Liver (tissue), 8 donors: ENCODE measurements at regions not wholly inside any gene's neighbourhood (a gene's known extent, or its start where the extent isn't known, plus 50 kb on each side); places are given as distances from the start of the nearest gene placed in this dataset.

Experiments
- DNase-seq: peaks from one replicate; pipeline ENCODE4 v3.0.0-alpha.2; 2017; ENCODE audit warnings: low spot score
- H3K27ac ChIP-seq, 2 donors: one replicate each; pipeline ENCODE4 v1.7.0; 2013; ENCODE audit warnings: inconsistent platforms in 2 of 2, low read length in 2 of 2, control low read depth in 1 of 2, low read depth in 1 of 2, mild to moderate bottlenecking in 1 of 2
- H3K27me3 ChIP-seq, 4 donors: one replicate each; pipeline versions ENCODE4 v1.6.1 to v1.7.0; 2013; ENCODE audit warnings: low read length in 3 of 4, inconsistent platforms in 1 of 4, mild to moderate bottlenecking in 1 of 4, moderate library complexity in 1 of 4; ENCODE audit not compliant: control insufficient read depth in 4 of 4, insufficient read depth in 4 of 4
- H3K36me3 ChIP-seq, 4 donors: one replicate each; pipeline versions ENCODE4 v1.6.1 to v1.7.0; 2013; ENCODE audit warnings: low read length in 3 of 4, mild to moderate bottlenecking in 3 of 4, low read depth in 1 of 4, moderate library complexity in 1 of 4; ENCODE audit not compliant: control insufficient read depth in 4 of 4, insufficient read depth in 3 of 4
- H3K4me1 ChIP-seq, 4 donors: one replicate each; pipeline versions ENCODE4 v1.6.1 to v1.7.0; 2013; ENCODE audit warnings: low read length in 3 of 4, mild to moderate bottlenecking in 3 of 4, moderate library complexity in 1 of 4; ENCODE audit not compliant: control insufficient read depth in 4 of 4, insufficient read depth in 4 of 4
- H3K4me3 ChIP-seq, 3 donors: one replicate each; pipeline versions ENCODE4 v1.6.1 to v1.7.0; 2013; ENCODE audit warnings: low read length in 3 of 3, control low read depth in 1 of 3, low read depth in 1 of 3, mild to moderate bottlenecking in 1 of 3
- H3K9ac ChIP-seq, 2 donors: one replicate each; pipeline ENCODE4 v1.7.0; 2013; ENCODE audit warnings: low read length in 2 of 2, mild to moderate bottlenecking in 2 of 2, moderate library complexity in 2 of 2, control low read depth in 1 of 2, low read depth in 1 of 2
- H3K9me3 ChIP-seq, 4 donors: one replicate each; pipeline versions ENCODE4 v1.6.1 to v1.7.0; 2013; ENCODE audit warnings: low read length in 3 of 4; ENCODE audit not compliant: control insufficient read depth in 4 of 4
- CTCF ChIP-seq: fragments of 150-350 bp; IDR thresholded peaks from 2 replicates; pipeline ENCODE4 v1.5.1; 2017; ENCODE audit warnings: improper control_type of control experiment, low read depth, low read length; ENCODE audit not compliant: missing input control
- EGR1 ChIP-seq, 2 donors: IDR thresholded peaks; 2 replicates each; pipeline ENCODE4 v1.6.1; 2016 to 2018; ENCODE audit warnings: antibody characterized with exemption in 2 of 2, low read depth in 2 of 2
- FOXA1 ChIP-seq: IDR thresholded peaks from 2 replicates; pipeline ENCODE4 v1.6.1; 2016; ENCODE audit warnings: antibody characterized with exemption
- FOXA2 ChIP-seq: IDR thresholded peaks from 2 replicates; pipeline ENCODE4 v1.6.1; 2016; ENCODE audit warnings: antibody characterized with exemption
- GABPA ChIP-seq, 2 donors: IDR thresholded peaks in 1 of 2; conservative IDR thresholded peaks in 1 of 2; 2 replicates each; pipeline ENCODE4 v1.6.1; 2016; ENCODE audit warnings: antibody characterized with exemption in 2 of 2, mild to moderate bottlenecking in 1 of 2, moderate library complexity in 1 of 2
- HNF4A ChIP-seq, 2 donors: conservative IDR thresholded peaks; 2 replicates each; pipeline ENCODE4 v1.6.1; 2016; ENCODE audit warnings: antibody characterized with exemption in 2 of 2, mild to moderate bottlenecking in 2 of 2
- HNF4G ChIP-seq: IDR thresholded peaks from 2 replicates; pipeline ENCODE4 v1.6.1; 2016; ENCODE audit warnings: antibody characterized with exemption
- JUND ChIP-seq, 2 donors: IDR thresholded peaks; 2 replicates each; pipeline ENCODE4 v1.6.1; 2016; ENCODE audit warnings: antibody characterized with exemption in 2 of 2
- NR2F2 ChIP-seq: IDR thresholded peaks from 2 replicates; pipeline ENCODE4 v1.6.1; 2016; ENCODE audit warnings: antibody characterized with exemption
- RAD21 ChIP-seq, 2 donors: IDR thresholded peaks; 2 replicates each; pipeline ENCODE4 v1.6.1; 2016; ENCODE audit warnings: antibody characterized with exemption in 2 of 2, mild to moderate bottlenecking in 2 of 2
- RXRA ChIP-seq, 2 donors: IDR thresholded peaks; 2 replicates each; pipeline ENCODE4 v1.6.1; 2017 to 2018; ENCODE audit warnings: antibody characterized with exemption in 2 of 2, mild to moderate bottlenecking in 1 of 2
- SP1 ChIP-seq: IDR thresholded peaks from 2 replicates; pipeline ENCODE4 v1.6.1; 2018; ENCODE audit warnings: antibody characterized with exemption, mild to moderate bottlenecking
- TAF1 ChIP-seq: conservative IDR thresholded peaks from 2 replicates; pipeline ENCODE4 v1.6.1; 2016; ENCODE audit warnings: antibody characterized with exemption, mild to moderate bottlenecking
- YY1 ChIP-seq: IDR thresholded peaks from 2 replicates; pipeline ENCODE4 v1.6.1; 2016; ENCODE audit warnings: antibody characterized with exemption, mild to moderate bottlenecking
- ZBTB33 ChIP-seq: IDR thresholded peaks from 2 replicates; pipeline ENCODE4 v1.6.1; 2016; ENCODE audit warnings: antibody characterized with exemption
- WGBS: extraction: QIAGEN DNeasy Blood & Tissue Kit; methylation state at CpG from one replicate; pipeline ENCODE4 v1.1.7; 2013; 5-methylcytosine and 5-hydroxymethylcytosine counted together
- TF ChIP-seq, protein P1 (sequence below): IDR thresholded peaks from 2 replicates; pipeline ENCODE4 v1.6.1; 2016; ENCODE audit warnings: antibody characterized with exemption
- TF ChIP-seq, protein P2 (sequence below): IDR thresholded peaks from 2 replicates; pipeline ENCODE4 v1.6.1; 2016; ENCODE audit warnings: antibody characterized with exemption
- donor health status: healthy.
- donor health status: healthy.
- donor health status: healthy.
- donor health status: healthy.
- donor health status: healthy.

DNA sequence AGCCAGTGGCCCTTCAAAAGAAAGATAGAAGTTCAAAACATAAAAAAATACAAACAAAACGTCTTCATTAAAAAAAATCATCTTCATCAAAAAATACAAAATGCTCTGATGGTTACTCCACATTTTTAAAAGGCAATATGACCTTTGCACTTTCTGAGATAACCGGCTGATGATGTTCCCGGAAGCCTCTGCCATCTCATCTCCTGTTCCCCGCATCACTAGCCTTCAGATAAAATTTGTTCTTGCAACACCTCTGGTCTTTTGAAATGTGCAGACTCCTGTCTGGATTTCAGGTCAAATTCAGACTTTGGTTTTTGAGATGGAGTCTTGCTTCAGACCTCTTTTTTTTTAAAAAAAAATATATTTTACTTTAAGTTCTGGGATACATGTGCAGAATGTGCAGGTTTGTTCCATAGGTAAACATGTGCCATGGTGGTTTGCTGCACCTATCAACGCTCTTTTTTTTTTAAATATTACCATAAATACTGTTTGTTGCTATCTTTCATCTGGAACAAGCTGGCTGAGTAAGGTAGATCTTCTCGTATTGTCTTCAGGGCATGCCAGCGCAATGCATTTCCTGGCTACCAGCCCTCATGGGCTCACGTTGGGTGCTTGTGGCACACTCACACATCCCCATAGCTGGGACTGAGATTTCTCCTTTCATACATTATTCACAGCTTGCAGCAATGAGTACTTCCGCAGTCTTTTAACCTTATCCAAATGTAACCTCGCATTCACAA lies 418.9 kb upstream of the ARGLU1 start (continued):
- TF ChIP-seq ZBTB33 (peak; percentile 62), TAF1 (no peak)

DNA sequence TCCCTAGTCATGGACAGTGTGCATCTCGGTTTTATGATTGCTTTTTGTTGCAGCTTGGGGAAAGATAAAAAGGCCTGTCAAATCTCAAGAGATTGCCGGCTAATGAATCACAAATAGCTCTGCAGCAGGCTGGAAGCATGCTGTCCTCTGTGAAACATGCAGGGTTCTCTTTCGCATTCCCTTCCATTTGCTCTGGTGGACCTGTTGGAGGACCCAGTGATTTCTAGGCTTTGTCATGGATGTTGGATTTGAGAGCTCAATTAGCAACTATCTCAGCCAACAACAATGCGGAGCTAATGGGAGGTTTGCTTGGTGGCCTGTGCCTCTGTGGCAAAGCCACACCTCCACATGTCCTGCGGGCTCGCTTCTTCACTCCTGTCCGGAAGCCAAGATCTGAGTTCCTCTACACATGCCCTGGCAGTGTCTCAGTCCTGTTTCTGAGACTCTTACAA lies 418.1 kb upstream of the ARGLU1 start:
- TF ChIP-seq FOXA1 = no peak
- no peak for TF ChIP-seq YY1
- no peak for TF ChIP-seq RAD21 (IDR thresholded peaks at IDR 0.05)
- TF ChIP-seq, protein P1, sequence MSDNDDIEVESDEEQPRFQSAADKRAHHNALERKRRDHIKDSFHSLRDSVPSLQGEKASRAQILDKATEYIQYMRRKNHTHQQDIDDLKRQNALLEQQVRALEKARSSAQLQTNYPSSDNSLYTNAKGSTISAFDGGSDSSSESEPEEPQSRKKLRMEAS = no peak
- TF ChIP-seq ZBTB33 = no peak
- no peak for TF ChIP-seq GABPA (IDR thresholded peaks at IDR 0.05 in 1 of 2, conservative IDR thresholded peaks at IDR 0.05 in 1 of 2)
- TF ChIP-seq TAF1 = no peak
- no peak for TF ChIP-seq SP1
- no peak for TF ChIP-seq FOXA2
- no peak for TF ChIP-seq CTCF
- no peak for TF ChIP-seq EGR1 (IDR thresholded peaks at IDR 0.05; ENCODE audit: low read depth in 2 of 2)
- TF ChIP-seq, protein P2, sequence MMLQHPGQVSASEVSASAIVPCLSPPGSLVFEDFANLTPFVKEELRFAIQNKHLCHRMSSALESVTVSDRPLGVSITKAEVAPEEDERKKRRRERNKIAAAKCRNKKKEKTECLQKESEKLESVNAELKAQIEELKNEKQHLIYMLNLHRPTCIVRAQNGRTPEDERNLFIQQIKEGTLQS = no peak
- no peak for TF ChIP-seq JUND (IDR thresholded peaks at IDR 0.05)
- TF ChIP-seq HNF4A (conservative IDR thresholded peaks at IDR 0.05) = no peak
- TF ChIP-seq RXRA (IDR thresholded peaks at IDR 0.05) = no peak
- TF ChIP-seq NR2F2 = no peak
- no peak for TF ChIP-seq HNF4G

More for the DNA sequence above, 418.1 kb upstream of the ARGLU1 start:
- Histone ChIP-seq H3K9me3 (no peaks in the 10 kb centered on the region), H3K9ac (no peak overlapping the region), H3K27ac (peak overlapping the region; percentile 52 to 75), H3K27me3 (no peaks in the 10 kb centered on the region), H3K36me3 (no peaks in the 10 kb centered on the region), H3K4me3 (no peak overlapping the region), H3K4me1 (peaks cover 0 to 12% (median 8%) of the 10 kb centered on the region in 4 donors)
- WGBS = 62% methylated on average over 7 of the region's 7 CpGs
- DNase-seq = no peak
